Posterior vena cava (tissue), 2 donors: ENCODE measurements at regions not wholly inside any gene's neighbourhood (a gene's known extent, or its start where the extent isn't known, plus 50 kb on each side); places are given as distances from the start of the nearest gene placed in this dataset.

Experiments
- DNase-seq: peaks from one replicate; pipeline ENCODE4 v3.0.0-alpha.2; 2020; ENCODE audit warnings: low spot score
- intact Hi-C, 2 donors: fragments of 100-400 bp; cut with DNase I; formaldehyde crosslinking; loops; one replicate each; pipeline versions ENCODE4 v1.14.1 to v1.14.2; 2022 to 2023
- donor health status: DM: yes; HTN: yes; CAD: no.
- donor health status: DM: yes; HTN: yes; CAD: no.

DNA sequence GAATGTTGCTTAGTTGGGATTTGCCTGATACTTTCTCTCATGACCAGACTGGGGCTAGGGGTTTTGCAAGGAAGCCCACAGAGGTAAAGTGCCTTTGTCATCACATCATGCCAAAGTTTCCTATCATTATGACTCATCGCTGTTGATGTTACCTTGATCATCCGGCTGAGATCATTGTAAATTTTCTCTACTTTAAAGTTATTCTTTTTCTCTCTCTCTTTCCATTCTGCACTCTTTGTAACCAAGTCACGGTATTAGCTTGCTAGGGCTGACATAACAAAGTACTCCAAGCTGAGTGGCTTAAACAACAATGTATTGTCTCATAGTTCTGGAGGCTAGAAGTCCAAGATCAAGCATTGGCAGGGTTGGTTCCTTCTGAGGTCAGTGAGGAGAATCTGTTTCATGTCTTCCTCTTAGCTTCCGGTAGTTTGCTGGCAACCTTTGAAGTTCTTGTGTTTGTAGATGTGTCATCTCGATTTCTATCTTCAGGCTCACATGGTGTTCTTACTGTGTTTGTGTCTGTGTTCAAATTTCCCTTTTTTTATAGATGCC, 113.0 kb downstream of the DTHD1 start:
- DNase-seq, result no peak
- intact Hi-C loops, result no loop called here

DNA sequence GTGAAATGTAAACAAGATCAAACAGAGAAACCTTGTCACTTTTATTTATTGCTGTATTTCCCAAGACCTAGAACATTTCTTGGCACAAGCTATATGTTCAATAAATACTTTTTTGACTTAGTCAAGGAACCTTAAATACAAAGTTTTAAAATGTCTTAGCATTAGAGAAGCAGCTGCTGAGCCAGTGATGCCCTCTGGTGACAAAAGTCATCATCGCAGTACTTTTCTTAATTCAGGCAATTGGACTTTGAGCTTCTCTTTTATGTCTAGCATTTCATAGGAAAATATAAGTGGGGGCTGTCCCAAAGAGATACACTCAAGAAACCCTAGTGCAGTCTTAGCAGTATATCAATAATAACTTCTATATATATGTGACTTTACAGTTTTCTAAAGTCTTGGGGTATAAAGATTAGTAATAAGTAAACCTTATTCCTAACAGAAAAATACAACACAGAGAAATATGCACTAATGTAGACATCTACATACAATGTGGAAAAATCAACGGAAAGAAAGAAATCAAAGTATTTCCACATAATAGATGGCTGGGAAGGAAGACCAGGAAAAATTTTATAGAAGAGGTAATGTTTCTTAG, 118.4 kb downstream of the DTHD1 start:
- DNase-seq, result no peak
- intact Hi-C loops, result no loop called here

DNA sequence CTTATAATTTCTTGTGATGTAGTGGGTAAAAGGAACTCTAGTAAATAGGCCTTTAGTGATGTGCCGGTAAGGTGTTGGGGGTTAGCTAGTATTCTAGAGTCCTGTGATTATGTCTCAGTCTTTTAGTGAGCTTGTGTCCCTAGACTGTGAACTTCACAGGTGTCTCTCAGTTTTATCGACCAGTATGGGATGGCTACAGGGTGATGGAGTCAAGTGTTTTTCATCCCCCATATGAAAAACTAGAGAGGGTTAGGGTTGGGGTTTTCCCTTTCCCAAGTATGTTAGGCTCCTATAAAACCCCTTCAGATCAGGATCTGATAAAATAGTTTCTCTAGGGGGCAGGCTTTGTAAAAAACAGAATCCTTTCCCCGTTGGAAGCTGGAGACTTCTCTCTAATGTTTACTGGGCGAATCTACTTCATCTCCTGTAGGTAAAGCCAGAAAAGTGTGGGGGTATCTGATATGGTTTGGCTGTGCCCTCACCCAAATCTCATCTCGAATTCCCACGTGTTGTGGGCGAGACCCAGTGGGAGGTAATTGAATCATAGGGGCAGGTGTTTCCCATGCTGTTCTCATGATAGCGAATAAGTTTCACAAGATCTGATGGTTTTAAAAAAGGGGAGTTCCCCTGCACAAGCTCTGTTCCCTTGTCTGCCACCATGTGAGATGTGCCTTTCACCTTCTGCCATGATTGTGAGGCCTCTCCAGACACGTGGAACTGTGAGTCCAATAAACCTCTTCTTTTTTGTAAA, 120.8 kb downstream of the DTHD1 start:
- no peak for DNase-seq
- intact Hi-C loops, result no loop called here

DNA sequence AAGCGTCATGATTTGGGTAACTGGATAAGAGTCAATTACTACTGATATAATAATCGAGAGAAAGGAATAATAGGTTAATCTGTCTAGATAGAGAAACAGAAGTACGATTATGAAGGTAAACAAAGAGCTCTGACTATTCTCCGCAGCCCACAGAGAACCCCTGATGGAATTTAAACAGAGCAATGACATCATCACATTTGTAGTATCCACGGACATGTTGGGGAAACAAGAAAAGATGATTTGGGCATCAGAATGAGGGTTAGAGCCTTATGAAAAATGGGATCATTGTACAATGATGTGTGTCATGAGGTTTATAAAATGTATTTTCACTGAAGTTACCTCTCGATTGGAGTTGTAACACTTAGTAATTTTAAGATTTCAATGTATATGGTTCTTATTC, 129.9 kb downstream of the DTHD1 start:
- no peak for DNase-seq
- intact Hi-C loops, result no loop called here

DNA sequence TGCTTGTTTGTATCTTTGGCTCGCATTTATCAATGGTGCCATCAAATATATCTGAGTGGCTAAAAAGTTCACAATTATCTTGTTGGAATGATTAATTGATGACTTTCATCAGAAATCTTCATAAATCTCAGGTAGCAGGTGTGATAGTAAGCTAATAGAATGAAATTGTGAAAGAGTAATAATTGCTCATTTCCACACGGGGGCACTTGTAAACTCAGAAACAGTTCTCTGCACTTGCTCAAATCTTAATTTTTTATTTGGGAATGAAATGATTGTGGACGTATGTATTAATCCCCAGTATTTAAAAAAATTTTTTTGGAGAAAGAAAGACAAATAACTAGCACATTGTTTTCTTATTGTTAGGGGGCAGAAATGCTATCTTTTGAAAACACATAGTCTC, 132.8 kb downstream of the DTHD1 start:
- no peak for DNase-seq

DNA sequence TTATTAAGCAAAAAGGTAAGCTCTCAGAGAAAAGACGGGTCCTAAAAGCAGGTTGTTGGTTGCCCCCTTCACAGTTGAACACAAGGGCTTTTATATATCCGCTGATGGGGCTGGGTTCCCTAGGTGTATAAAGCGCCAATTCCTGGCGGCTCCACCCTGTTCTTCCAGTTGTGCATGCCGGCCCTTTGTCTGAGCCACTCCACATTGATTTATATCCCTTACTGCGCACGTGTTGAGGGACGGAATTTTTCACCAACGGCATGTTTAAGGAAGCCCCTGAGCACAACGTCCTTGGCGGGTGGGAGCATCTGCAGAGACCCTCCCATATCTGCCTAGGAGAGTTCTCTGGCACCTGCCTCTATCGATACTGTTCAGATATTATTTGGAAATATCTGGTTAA, 135.7 kb downstream of the DTHD1 start:
- intact Hi-C loops, result no loop called here
- DNase-seq, result no peak

More for the DNA sequence above, 132.8 kb downstream of the DTHD1 start:
- intact Hi-C loops, result loop anchor here in 1 of 2 donors (2.0 kb wide), 1 partner anchor 79 kb away; no protein-coding TSS in a partner anchor

DNA sequence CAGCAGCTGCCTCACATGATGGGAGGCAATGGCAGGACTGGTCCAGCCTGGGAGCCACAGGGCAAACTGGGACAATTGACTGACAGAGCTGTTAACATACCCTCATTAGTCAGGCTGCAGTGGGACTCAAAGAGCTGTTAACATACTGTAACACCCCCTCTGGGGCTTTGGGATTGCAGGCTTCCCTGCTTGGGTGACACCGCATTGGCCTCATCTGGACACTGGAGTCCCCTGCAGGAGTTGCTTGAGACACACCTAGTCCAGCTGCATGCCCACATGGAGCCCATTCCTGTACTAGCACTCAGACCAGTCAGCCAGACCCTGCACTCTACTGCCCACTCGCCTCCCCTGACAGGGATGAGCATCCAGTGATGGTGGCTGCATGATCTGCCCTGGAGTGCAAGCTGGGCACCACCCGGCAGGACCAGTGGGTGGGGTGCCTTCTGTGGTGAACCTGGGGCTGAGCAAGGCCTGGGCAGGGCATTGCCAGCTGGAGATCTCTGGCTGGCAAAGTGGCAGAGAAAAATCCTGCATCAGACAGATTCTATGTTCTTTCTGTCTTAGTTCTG, 138.8 kb downstream of the DTHD1 start:
- peak; percentile 72 for DNase-seq
- intact Hi-C loops, result no loop called here

DNA sequence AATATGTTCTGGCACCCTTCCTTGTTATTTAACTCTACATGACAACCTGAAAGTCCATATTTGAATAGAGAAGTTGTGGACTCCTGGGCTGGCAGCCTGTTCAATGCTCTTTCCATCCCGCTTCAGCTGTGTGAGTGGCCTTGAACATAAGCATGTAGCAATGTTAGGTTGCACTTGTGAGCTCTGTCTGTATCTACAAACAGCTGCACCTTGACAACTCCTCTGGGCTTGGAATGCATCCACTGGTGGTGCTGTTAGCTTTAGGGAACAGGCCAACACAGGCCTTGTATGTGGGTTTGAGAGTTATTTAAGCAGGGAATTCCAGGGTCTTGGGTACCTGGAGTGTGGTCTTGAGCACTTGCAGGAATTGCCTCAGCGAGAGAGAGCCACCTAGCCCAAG, 141.2 kb downstream of the DTHD1 start:
- no peak for DNase-seq
- intact Hi-C loops, result no loop called here

DNA sequence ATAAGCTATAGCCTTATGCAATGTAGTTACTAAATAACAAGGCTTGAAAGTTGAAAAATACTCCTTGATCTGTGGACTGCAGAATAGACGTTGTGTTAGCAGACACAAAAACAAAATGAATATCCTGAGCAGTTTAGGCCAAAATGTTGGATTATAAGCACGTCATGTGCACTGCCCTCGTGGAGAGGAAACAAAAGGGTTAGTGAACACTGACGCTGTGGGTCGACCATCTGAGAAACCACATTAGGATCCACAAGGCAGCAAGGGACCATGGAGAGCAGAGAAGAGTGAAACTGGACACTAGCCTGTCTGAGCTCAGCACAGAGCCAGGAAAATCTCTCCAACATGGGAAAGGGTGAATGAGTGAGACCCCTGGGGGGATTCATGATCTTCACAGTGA, 145.3 kb downstream of the DTHD1 start:
- no peak for DNase-seq
- intact Hi-C loops, result no loop called here

DNA sequence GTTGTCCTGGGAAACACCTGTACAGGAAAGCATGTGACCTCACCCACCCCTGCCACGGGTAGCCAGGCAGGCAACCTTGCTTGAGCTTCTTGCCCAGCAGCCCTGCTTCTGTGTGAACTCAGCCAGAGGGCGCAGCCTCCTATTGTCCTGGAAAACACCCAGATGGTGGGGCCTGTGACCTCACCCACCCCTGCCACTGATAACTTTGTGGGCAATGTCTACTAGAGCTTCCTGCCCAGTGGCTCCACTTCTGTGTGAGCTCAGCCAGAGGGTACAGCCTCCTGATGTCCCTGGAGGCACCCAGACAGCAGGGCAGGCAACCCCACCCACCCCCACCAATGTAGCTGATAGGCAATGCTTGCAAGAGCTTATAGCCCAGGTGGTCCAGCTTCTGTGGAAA, 146.3 kb downstream of the DTHD1 start:
- no peak for DNase-seq
- intact Hi-C loops, result no loop called here

DNA sequence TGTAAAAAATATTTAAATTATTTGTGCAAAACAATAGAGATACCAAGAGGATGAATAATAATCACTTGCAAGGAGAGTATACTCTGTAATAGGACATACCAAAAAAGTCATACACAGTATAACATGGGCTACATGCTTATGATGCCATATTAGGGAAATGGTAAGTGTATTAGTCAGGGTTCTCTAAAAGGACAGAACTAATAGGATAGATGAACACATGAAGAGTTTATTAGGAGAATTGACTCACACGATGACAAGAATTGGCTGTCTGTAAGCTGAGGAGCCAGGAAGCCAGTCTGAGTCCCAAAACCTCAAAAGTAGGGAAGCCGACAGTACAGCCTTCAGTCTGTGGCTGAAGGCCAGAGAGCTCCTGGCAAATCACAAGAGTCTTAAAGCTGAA, 151.2 kb downstream of the DTHD1 start:
- intact Hi-C loops, result no loop called here
- no peak for DNase-seq

DNA sequence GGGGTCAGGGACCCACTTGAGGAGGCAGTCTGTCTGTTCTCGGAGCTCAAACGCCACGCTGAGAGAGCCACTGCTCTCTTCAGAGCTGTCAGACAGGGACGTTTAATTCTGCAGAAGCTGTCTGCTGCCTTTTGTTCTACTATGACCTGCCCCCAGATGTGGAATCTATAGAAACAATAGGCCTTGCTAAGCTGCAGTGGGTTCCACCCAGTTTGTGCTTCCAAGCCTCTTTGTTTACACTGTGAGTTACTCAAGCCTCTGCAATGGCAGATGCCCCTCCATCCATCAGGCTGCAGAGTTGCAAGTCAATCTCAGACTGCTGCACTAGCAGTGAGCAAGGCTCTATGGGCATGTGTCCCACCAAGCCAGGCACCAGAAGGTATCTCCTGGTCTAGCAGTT, 158.1 kb downstream of the DTHD1 start:
- DNase-seq, result no peak
- intact Hi-C loops, result no loop called here

DNA sequence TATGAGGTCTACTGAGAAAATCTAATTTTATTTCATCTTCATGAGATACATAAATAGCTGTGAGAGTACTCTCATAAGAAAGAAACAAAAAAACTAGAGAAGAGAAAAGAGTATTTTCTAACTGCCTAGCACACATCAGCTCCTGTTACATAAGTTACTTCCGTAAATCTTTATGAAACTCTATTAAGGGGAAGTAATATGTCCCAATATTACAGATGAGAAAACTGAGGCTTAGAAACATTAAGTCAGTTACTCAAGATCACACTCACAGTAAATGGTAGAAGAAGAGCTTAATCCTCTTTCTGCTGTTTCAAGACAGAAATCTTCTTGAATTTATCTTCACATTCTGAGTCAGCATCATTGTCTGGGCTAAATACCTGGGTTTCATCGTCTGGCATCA, 164.1 kb downstream of the DTHD1 start:
- no peak for DNase-seq
- intact Hi-C loops, result no loop called here

DNA sequence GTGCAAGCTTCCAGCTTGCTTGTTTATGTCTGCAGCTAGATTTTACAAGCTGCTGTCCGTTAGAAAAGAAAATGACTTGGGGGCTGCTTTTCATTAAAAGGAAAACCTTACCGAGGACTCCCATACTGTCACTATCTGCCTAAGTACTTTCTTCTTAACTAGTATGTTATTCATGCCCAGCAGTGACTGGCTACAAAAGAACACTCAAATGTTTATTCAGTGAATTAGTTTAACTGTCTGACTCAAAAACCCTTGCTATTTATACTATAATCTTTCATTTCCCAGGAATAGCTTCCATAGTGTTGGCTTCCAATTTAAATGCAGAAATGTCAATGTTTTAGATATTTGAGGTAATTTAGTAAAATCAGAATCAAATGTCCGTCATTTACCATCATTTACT, 164.9 kb downstream of the DTHD1 start:
- intact Hi-C loops, result no loop called here
- DNase-seq, result no peak

DNA sequence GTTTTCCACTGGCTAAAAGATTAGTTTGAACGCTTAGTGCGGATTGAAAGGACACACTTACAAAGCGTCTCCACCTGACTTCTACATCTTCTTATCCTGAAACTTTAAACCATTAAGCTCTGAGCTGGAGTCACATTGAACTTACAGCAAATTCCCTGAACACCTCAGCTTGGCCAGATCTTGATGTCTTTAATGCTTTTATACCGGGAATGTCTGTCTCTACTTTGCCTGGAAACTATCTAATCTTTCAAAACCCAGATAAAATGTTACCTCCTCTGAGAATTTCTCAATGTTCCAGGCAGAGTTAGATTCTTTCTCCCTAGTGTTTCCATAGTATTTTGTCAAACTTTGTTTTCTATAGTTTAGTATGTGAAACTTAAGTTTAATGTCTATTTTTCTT, 179.9 kb downstream of the DTHD1 start:
- intact Hi-C loops, result no loop called here

DNA sequence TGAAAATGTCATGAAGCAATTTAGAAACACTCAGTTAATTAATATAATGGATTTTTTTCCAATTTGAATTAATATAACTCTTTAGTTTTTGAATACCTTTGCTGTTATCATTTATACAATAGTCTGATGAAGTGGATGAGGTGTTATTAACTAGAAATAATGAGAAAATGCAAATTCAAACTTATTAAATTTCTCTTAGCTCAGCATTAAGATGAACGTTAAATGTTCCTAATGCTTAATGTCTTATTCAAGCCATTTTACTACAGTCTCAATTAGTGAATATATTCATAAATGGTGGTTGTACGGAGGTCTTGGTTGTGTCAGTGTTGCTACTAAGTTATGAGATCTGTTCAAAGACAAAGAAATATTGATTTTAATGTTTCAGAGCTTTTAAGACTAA, 186.3 kb downstream of the DTHD1 start:
- intact Hi-C loops, result no loop called here
- DNase-seq, result no peak

More for the DNA sequence above, 179.9 kb downstream of the DTHD1 start:
- DNase-seq, result no peak

DNA sequence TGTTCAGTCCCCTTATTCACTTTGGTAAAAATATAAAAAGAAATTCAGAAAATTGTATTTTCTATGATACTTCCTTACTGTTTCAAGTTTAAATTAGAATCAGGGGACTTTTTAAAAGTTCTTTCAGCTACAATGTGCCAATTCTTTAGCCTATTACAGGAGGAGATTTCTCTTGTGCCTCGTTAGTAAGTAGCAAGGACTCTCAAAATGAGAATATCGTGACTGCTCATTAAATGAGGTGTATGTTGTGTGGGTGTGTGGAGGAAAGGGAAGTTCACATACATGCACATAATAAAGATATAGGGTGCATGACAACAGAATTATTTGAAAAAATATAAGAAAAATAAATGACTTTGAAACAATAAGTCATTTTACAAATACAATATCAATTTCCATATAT, 190.5 kb downstream of the DTHD1 start:
- intact Hi-C loops, result no loop called here
- DNase-seq, result no peak

DNA sequence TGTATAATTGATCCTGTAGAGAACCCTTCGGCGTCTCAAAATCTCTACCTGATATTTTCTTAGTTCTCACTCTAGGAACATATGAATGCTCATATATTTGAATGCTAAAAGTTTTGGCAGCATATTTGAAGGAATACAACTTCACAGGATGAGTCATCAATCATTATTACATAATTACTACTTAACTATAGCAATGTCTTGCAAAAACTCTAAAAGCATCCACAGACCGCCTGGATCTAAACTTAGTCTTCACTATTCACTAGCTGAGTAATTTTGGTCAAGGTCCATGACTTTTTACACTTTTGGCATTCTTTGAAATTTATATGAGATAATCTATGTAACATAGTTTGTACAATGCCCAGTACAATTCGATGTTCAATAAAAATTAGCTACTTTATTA, 194.7 kb downstream of the DTHD1 start:
- no peak for DNase-seq
- intact Hi-C loops, result no loop called here

DNA sequence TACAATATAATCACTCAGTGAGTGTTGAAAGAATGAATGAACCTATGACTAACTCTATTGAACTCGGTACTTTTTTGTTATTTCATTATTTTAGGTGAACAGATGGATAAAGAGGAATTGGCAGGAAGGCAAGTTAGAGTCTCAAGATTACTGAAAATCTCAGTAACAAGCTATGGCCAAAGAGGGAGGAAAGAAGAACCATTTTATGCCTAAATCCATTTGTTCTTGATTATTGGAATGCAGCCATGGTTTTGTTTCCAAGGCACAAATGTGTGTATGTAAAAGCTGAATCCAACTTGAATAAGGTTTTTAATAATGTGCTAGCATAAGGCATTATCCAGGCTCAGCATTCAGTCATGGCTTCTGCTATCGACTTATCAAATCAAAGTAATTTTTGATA, 196.4 kb downstream of the DTHD1 start:
- intact Hi-C loops, result no loop called here
- no peak for DNase-seq

DNA sequence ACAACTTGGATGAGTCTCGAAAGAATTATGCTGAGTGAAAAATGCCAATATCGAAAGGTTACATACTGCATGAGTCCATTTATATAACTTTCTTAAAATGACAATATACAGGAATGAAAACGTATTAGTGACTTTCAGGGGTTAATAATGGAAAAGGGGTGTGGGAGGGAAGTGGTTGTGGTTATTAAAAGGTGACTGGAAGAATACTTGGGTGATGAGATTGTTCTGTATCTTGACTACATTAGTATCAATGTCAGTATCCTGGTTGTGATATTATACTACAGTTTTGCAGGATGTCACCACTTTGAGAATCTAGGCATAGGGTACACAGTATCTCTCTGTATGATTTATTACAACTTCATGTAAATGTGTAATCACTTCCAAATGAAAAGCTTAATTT, 204.5 kb downstream of the DTHD1 start:
- DNase-seq, result no peak
- intact Hi-C loops, result no loop called here

DNA sequence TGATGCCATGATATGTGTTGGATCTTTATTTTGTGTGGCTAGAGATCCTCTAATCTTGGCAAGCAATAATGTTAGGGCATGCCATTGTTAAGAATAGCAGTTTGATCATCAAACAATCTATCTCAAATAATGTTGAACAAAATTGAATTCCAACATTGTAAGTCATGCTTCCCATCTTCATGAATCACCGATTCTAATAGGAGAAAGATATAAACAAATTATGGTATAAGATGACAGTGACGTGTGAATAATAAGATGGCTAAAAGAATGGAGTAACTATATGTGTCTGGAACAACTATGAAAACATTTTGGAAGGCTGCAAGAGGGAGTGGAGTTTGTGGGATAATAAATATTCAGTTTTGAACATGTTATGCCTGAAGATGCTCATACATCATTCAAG, 208.4 kb downstream of the DTHD1 start:
- intact Hi-C loops, result no loop called here
- DNase-seq, result no peak
